ENCODE measurements at regions not wholly inside any gene's neighbourhood (a gene's known extent, or its start where the extent isn't known, plus 50 kb on each side); places are given as distances from the start of the nearest gene placed in this dataset.
"Not testable (repeated sequence)": the region's sequence is repeated elsewhere in the genome, so short reads cannot be mapped to it uniquely, and the experiment has no call there.

DNA sequence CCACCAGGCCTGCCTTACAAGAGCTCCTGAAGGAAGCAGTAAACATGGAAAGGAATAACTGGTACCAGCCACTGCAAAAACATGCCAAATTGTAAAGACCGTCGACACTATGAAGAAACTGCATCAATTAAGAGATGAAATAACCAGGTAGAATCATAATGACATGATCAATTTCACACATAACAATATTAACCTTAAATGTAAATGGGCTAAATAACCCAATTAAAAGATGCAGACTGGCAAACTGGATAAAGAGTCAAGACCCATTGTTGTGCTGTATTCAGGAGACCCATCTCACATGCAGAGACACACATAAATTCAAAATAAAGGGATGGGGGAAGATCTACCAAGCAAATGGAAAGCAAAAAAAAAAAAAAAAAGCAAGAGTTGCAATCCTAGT lies 179.0 kb upstream of the ETV3 start:
- DNase-seq = not testable (repeated sequence)

DNA sequence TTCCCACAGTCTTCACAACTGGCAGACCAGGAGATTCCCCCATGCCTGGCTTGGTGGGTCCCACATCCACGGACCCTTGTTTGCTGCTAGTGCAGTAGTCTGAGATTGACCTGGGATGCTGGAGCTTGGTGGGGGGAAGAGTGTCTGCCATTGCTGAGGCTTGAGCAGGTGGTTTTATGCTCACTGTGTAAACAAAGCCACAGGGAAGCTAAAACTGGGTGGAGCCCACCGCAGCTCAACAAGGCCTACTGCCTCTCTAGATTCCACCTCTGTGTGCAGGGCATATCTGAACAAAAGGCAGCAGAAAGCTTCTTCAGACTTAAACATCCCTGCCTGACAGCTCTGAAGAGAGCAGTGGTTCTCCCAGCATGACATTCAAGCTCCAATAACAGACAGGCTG lies 177.3 kb upstream of the ETV3 start:
- DNase-seq = peak; percentile 27

DNA sequence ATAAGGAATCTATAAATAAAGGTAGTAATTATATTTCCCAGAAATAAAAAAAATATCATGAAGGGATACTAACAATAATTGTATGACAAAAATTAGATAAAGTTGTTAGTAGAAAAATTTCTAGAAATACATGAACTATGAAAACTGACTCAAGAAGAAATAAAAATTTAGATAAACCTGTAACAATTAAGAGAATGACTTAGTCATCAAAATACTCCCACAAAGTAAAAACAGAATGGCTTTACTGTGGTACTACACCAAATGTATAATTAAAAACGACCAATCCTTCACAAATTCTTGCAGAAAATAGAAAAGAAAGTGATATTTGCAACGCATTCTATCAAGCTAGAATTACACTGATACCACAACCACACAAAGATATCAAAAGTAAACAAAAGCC lies 176.2 kb upstream of the ETV3 start:
- no peak for DNase-seq

DNA sequence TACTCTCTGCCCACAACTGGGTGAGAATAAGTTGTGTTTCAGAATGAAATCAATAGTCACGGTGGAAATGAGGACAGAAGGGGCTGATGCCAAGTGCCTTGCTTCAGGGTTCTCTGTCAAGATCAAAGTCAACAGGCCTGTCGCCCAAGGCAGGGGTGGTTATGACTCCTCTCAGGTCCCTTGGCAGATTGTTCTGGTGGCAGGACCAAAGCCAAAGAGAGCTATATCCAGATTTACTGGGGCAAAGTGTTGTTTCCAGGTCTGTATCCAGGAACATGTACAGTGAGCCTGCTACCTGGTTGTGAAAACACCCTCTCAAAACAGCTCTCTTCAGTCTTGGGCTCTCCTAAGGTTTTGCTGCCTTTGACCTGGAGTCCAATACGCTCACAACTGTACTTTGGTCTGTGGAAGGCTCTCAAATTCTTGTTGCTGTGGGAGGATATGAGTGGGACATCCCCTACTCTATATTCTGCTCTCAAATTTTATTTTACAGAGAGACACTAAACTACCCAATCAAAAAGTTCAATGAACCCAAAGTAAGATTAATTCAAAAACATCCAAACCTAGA lies 175.1 kb upstream of the ETV3 start:
- DNase-seq = no peak

DNA sequence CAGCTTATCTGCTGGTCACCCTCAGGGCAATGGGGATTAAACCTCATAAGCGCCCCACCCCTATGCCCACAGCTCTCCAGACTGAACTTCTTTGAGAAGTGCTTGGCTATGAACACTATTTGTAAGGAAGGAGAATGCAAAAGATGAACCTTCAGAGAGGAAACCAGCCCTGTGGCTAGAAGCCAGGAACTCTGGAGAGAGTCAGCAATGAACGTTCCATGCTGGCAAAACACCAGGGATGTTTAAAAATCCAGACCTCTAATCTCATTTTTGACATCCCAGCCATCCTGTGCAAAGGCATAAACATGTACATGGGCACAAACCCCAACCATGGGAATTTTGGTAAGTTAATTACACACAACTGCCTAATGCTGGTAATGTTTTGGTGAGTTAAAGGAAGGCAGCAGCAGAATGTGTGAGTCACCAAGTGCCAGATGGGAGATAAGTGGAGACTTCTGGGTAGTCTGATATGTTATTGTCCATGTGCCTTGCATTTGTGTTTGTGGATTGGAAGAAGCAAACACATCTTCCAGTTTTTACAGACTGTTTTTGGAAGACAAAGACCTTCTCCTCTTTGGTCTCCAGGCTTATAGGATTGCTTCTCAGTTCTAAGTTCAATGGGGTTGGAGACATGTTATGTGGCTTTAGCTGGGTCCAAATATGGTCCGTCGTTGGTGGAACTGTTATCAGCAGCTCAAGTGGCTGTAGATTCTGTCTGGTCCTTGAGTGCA lies 174.1 kb upstream of the ETV3 start:
- DNase-seq = no peak

DNA sequence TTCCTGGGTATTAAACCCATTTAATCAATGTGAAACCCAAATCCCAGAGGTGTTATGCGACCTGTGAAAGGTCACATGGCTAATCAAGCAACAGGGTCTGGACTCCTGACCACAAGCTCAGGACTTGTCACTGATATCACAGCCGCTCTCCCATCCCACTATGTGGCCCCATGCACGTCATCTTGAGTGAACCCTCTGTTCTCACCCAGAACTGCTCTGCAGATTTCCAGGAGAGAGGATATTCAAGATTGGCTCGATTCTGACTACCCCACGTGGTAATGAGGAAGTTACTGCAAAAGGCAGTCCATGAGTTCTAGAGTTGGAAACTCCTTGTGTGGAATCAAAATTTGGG lies 173.5 kb upstream of the ETV3 start:
- DNase-seq = no peak

DNA sequence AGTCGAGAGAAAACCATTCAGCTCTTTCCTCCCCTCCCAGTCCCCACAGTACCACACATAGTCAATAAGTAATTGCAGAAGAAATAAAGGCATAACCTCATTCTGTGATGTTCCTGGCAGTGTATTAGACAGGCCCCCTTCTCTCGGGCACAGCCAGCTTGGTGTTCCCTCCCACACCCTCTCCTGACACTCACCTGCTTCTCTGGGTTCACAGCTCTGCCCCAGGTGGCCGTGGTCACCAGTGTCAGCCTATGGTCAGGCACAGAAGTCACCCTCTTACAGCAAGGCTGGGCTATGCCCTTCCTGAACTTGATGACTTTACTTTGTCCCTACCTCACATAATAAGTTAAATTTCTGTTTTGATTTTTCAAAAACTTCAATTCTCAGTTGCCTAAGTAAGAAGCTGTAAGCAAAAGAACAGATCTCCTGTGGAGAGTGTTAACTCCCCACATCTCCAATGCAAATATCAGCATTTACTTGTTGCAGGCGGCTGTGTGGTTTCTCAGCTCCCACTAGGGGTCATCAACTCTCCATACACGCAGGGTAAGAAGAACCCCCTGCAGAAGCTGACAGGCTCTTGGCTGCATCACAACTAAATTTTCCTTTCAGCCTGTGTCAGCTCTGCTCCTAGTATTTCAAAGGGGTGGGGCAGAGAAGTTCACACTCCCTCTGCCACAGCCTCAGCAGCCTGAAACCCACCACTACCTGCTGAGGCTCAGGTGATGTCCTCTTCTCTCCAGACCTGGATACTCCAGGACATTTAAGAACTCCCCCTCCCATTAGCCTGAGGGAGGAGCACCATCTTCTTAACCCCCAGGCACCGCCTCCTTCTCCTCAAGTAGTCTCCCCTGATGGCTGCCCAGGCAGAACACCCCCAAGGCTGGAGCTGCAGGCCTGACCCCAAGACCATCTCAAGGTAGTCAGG lies 172.9 kb upstream of the ETV3 start:
- peak; percentile 27 for DNase-seq

DNA sequence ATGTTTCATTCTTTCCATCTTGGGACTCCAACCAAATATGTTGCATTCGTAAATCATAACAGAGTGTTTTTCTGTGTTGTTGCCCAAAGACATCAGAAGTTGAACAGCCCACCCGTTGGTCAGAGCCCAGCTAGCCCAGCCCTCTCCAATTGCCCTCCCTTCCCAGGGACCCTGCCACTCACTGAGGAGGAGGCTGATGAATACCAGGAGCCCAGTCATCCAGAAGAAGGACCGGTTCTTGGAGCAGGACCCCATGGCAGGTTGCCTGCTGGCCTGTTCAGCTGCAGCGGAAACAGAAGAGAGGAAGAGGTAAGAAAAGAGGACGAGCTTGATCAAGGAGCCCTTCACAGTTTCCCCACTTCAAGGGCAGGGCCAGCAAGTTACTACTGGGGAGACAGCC lies 172.2 kb upstream of the ETV3 start:
- no peak for DNase-seq

DNA sequence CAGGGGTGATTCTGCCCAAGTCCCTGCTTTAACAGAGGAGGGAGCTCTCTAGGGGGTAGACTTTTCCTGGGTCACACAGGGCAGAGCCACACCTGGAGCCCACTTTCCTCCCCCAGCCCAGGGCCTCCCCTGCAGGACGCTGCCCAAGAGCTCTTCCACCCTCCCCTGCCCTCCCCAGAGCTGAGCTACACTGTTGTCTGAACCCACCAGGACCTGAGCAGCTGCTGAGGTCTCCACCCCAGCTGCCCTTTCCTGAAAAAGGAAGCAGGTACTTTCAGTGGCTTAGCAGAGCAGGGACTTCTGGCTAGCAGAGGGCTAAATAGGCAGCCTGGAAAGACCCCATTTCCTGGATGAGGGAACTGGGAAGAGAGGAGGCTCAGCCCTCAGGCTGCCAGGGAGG lies 169.3 kb upstream of the ETV3 start:
- DNase-seq = no peak

DNA sequence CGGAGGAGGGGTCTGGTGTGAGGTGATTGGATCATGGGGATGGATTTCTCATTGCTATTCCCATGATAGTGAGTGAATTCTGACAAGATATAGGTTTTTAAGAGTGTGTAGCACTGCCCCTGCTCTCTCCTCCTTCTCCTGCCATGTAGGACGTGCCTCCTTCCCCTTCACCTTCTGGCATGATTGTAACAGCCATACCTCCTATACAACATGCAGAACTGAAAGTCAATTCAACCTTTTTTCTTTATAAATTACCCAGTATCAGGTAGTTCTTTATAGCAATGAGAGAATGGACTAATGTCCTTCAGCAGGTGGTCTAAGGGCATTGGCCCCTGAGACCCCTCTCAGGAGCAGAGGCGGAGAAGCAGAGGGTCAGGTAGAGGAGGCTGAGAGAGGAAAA lies 168.7 kb upstream of the ETV3 start:
- DNase-seq = no peak

DNA sequence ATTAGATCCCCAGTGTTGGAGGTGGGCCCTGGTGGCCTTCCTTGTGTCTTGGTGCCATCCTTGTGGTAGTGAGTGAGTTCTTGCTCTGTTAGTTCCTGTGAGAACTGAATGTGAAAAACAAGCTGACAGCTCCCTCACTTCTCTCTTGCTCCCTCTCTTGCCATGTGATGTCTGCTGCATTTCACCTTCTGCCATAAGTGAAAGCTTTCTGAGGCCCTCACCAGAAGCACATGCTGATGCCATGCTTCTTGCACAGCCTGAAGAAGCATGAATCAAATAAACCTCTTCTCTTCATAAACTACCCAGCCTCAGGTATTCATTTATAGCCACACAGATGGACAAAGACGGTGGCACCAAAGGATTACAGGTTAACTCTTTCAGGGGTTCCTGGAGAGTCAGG lies 166.1 kb upstream of the ETV3 start:
- no peak for DNase-seq

DNA sequence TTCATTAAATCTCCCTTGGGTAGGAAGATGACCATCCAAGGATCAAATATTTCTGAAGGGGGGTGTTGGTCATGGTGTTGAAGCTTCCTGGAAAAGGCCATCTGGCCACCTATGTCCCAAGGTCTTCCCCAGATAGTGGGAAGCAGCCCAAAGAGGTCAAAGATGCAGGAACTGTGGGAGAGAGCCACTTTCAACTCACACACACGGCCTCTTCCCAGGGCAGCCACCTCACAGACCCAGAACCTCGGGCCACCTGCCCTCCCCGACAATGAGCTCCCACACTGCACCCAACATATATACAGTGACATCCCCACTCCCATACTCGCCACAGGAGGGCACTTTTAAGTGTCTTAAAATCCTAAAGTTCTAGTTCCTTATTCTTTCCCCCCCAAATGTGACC lies 164.5 kb upstream of the ETV3 start:
- no peak for DNase-seq

DNA sequence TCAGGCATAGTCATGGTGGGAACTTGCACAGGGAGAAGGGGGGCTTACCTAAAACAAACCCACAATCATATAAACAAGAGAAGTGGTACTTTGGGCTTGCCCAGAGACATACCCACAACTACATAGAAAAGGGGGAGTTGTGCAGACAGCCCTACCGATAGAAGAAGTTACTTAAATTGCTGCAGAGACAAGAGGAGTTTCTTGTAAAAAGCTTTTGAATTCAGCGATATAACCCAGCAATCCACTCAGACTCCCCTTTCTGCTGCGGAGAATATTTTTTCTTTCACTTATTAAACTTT lies 164.0 kb upstream of the ETV3 start:
- DNase-seq = no peak

DNA sequence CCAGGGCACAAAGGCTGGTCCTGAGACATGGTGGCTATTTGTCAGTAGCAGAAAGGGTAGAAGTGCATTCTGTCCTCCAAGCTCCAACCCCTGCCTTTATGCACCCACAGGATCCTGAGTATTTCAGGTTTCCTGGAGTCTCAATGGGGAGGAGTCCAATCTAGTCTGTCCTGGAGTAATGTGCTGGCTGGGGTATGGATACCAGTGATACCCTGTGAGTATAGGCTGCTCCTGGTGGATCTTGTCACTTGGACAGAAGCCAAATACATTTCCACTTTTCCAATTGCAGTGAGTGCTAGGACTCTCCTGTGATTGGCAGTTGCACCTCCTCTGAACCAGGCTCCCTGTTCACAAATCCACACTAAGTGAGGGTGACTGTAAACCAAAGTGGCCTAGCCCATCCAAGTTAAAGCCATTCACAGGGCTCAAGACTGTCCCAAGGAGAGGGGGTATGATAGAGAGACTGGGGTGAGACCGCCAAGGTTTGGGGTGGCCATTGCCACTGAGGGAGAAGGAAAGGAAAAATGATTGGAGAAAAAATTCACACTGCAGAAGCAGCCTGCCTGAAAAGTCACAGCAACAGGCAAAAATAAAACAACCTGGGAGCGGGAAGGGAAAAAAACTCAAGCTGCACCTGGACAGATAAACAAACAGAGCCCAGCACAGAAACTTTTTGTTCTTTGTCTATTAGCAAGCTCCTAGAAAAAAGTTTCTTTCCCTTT lies 163.4 kb upstream of the ETV3 start:
- DNase-seq = no peak

DNA sequence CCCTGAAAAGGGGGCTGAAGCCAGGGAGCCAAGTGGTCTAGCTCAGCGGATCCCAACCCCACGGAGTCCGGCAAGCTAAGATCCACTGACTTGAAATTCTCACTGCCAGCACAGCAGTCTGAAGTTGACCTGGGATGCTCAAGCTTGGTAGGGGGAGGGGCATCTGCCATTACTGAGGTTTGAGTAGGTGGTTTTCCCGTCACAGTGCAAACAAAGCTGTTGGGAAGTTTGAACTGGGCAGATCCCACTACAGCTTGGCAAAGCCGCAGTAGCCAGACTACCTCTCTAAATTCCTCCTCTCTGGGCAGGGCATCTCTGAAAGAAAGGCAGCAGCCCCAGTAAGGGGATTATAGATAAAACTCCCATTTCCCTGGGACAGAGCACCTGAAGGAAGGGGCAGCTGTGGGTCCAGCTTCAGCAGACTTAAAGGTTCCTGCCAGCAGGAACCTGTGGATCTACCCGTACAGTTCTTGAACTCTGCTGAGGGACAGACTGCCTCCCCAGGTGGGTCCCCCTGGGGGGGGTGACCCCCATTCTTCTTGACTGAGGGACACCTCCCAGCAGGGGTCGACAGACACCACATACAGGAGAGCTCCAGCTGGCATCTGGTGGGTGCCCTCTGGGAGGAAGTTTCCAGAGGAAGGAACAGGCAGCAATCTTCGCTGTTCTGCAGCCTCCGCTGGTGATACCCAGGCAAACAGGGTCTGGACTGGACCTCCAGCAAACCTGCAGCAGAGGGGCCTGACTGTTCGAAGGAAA lies 156.4 kb upstream of the ETV3 start:
- DNase-seq = not testable (repeated sequence)

DNA sequence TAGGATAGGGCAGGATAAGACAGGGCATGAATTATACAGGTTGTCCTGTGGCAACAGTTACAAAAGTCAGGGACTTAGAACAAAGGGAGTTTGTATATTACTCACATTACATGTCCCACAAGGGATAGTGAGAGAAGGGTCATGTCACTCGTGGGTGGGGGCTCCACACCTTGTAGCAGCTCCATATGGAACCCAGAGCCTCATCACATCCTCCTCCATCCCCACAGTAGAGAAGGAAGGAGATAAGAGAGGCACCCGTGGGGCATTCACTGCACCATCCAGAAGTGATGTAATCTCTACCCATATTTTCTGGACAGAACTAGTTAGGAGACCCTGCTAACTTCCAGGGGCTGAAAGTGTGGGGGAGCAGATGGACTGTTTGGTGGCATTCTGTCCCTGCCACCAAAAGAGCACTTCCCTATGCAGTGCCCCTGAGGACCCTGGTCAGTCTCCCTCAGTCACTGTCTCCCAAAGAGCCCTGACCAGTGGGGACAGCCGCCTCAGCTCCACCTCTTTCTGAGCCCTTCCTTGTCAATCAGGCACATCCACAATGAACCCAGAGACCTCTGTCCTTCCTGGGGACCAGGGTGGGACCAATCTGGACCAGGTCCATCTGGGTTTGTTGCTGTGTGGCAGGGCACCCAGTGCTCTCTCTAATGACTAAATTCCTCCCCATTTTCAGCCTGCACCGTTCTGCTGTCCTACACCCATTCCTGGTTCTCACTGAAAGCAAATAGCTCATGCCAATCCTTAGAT lies 154.8 kb upstream of the ETV3 start:
- DNase-seq = no peak

DNA sequence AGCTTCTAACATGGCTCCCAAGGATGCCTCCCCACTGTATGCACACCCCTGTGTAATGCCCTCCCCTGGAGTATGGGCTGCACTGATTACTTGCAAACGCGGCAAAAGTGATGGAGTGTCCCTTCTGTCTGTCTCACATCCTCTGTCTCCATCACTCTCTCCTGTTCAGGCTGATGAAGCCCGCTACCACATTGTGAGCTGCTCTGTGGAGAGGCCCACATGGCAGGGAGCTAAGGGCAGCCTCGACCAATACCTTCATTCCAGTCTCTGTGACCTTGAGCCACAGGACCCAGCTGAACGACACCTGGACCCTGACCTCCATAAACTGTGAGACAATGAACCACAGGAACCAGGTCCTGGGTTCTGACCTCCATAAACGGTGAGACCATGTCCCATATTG lies 154.1 kb upstream of the ETV3 start:
- no peak for DNase-seq

DNA sequence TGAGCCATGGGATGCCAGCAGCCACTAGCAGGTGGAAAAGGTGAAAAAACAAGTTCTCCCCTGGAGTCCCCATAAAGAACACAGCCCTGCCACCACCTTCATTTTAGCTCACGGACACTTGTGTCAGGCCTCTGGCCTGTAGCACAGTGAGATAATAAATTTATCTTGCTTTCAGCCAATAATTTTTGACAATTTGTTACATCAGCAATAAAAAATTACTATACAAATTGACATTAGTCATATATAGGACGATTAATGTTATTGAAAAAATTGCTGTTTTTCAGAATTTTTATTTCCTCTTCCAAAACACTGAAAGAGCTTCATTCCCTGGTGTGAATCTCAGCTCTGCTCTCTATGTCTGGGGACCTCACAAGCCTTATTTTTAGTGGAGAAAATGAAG lies 152.9 kb upstream of the ETV3 start:
- no peak for DNase-seq

DNA sequence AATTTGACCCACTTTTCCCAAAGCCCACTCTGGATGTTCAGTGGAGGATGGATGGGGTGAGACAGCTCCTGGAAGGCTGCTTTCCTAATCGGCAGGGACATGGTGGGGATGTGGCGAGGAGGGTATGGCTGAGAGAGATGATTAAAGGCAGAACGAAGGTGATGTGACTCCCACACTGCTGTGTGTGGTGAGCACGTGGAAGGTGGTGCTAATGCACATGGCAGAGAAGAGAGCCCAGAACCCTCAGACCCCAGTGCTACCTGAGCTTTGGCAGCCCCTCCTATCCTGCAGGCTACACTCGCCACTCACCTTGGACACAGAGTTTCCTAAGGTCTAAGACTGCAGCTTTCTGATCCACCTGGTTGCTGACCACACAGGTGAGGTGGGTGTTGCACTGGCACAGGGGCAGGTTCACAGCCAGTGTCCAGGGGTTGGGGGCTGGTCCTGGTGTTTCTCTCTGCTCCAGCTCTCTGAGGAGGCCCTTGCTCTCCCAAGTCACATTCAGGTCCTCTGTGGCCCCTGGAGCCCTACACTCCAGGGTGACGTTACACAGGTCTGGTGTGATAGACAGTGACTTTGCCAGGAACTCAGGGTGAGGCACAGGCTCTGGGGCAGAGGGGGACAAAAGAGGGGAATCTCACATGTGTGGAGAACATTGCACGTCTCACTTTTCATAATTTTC lies 151.4 kb upstream of the ETV3 start:
- DNase-seq = no peak

DNA sequence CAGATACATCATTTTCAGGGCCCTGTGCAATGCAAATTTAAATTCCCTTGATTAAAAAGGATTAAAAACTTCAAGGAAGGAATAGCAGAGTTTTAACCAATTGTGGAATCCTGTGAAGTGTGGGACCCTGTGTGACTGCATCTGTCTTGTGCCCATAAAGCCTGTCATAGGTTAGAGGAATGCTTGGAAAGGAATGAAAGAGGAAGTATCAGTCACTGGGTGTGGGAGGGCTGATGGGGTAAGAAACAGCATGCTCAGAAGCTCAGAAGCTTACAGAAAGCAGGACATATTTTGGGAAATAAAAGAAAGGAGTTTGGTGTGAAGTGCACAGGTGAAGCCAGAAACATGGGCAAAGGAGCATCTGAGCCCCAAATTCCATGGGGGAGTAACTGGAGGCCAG lies 150.8 kb upstream of the ETV3 start:
- no peak for DNase-seq

DNA sequence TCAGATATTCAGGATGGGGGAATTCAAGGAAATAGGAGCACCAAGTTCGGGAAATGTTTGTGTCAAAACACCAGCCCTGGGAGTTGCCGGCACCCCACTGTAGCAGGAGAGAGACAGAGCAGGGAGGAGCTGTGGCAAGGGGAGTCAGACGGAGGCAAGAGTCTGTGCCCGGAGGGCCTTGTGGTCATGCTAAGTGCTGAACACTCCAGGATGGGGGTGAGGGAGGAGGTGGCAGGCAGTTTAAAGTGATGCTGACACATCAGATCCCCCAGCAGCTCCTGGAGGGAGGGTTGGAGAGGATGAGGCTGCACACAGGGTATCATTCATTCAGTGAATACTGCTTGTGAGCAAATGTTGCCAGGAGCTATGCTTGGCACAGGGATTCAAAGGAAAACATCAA lies 150.3 kb upstream of the ETV3 start:
- no peak for DNase-seq

DNA sequence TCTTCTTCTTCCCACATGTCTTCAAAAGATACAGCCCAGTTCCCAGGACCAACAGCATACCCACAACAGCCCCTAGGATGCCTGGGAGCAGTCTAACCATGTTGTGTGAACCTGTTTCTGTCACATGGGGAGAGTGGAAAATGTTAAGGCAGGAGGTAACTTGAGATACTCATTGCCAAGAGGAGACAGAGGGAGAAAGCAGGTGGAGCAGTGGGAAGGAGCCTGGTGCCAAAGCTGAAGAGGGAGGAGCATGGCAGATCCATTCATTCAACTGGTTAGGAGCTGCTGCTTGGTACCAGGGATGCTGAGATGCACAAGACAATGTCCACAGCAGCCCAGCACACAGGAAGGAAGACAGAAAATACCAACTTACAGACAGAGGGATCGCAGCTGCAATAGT lies 149.8 kb upstream of the ETV3 start:
- no peak for DNase-seq

Data from NCI-H748 treated with DMSO at 0.1 percent for 48 hours (cell line).